ENCODE measurements at regions not wholly inside any gene's neighbourhood (a gene's known extent, or its start where the extent isn't known, plus 50 kb on each side); places are given as distances from the start of the nearest gene placed in this dataset.

GRCh38 chr3:152718810-152719209, 116.1 kb upstream of the P2RY1 start (continued):
- TF ChIP-seq EZH2phosphoT487 (IDR thresholded peaks at IDR 0.05; ENCODE audit: borderline replicate concordance) (no peak), SIN3A (IDR thresholded peaks at IDR 0.05; ENCODE audit: low read depth) (no peak)

GRCh38 chr3:152719264-152719663, 115.7 kb upstream of the P2RY1 start:
- BruUV-seq (replicated peaks), result no TSS peak
- no peaks in the 10 kb centered on the region for H3K27me3 ChIP-seq (ENCODE audit: insufficient read depth, low read length)
- RAD21 ChIA-PET (ENCODE audit: low non-redundant PET in 1 of 2, low total read pairs in 2 of 2, uncharacterized antibody in 2 of 2, unreplicated experiment in 2 of 2), result no interaction called here
- CTCF ChIA-PET, result no interaction called here
- no peaks in the 10 kb centered on the region for H3K36me3 ChIP-seq (ENCODE audit: control insufficient read depth in 1 of 2, insufficient read depth in 2 of 2, low read length in 2 of 2)
- POLR2A ChIA-PET, result no interaction called here
- no peaks in the 10 kb centered on the region for H3K79me2 ChIP-seq (ENCODE audit: insufficient read depth, low read length)
- H3K9me3 ChIP-seq (ENCODE audit: control insufficient read depth in 1 of 2, insufficient read depth in 1 of 2, low read depth in 1 of 2, low read length in 2 of 2), result no peaks in the 10 kb centered on the region
- intact Hi-C loops (cut with micrococcal nuclease), result no loop called here
- no peaks in the 10 kb centered on the region for H3K9me2 ChIP-seq (ENCODE audit: insufficient read depth)
- peak overlapping the region; percentile 0; the same call in 1 of the 2 replicates for H3K4me2 ChIP-seq (ENCODE audit: low read length)
- peaks cover 0 to 8% of the 10 kb centered on the region in 2 experiments; a peak in 2 of 4 replicates for H3K4me1 ChIP-seq (ENCODE audit: control insufficient read depth in 1 of 2, insufficient read depth in 2 of 2, low read length in 2 of 2)
- no peak overlapping the region for H2AFZ ChIP-seq (ENCODE audit: low read depth, low read length, poor library complexity, severe bottlenecking)
- H3K9ac ChIP-seq (ENCODE audit: low read length), result no peak overlapping the region
- no peaks in the 10 kb centered on the region for H4K20me1 ChIP-seq (ENCODE audit: insufficient read depth)
- ATAC-seq, result peak; percentile 38; the same call in 1 of the 2 replicates
- no peak for DNase-seq (ENCODE audit: low read depth, low spot score)
- H3K27ac ChIP-seq (ENCODE audit: low read depth, low read length), result no peak overlapping the region
- no peak overlapping the region for H3K4me3 ChIP-seq (replicated peaks in 1 of 2; ENCODE audit: low read depth in 1 of 2, low read length in 2 of 2)
- TF ChIP-seq SP1 (IDR thresholded peaks at IDR 0.05; ENCODE audit: low read depth), result no peak
- TF ChIP-seq POLR2A (IDR thresholded peaks at IDR 0.05; ENCODE audit: borderline replicate concordance, extremely low read depth, insufficient read depth, insufficient read length), result no peak
- no peak for TF ChIP-seq REST (IDR thresholded peaks at IDR 0.05; ENCODE audit: low read depth)
- no peak for TF ChIP-seq RAD21 (IDR thresholded peaks at IDR 0.05; ENCODE audit: low read depth)
- TF ChIP-seq YY1 (IDR thresholded peaks at IDR 0.05; ENCODE audit: extremely low read depth, insufficient replicate concordance, low read depth, low read length), result no peak
- TF ChIP-seq EGR1 (IDR thresholded peaks at IDR 0.05; ENCODE audit: low read depth), result no peak
- no peak for TF ChIP-seq ZFX (IDR thresholded peaks at IDR 0.05)
- peak; percentile 47; the same call in 1 of the 2 replicates for TF ChIP-seq CBX3 (IDR thresholded peaks at IDR 0.05; ENCODE audit: low read depth)
- peak; percentile 71 for TF ChIP-seq CEBPB (IDR thresholded peaks at IDR 0.05; ENCODE audit: low read depth)
- TF ChIP-seq TCF7L2 (IDR thresholded peaks at IDR 0.05; ENCODE audit: borderline replicate concordance, extremely low read depth, insufficient read depth, insufficient read length), result no peak
- no peak for TF ChIP-seq CTCF (IDR thresholded peaks at IDR 0.05 in 2 of 3, conservative IDR thresholded peaks at IDR 0.05 in 1 of 3; ENCODE audit: borderline replicate concordance in 1 of 3, insufficient read depth in 1 of 3, low read depth in 2 of 3, low read length in 2 of 3)
- peak; percentile 34; the same call in 1 of the 2 replicates for TF ChIP-seq ATF3 (IDR thresholded peaks at IDR 0.05)
- no peak for TF ChIP-seq SIN3A (IDR thresholded peaks at IDR 0.05; ENCODE audit: low read depth)
- TF ChIP-seq JUND (IDR thresholded peaks at IDR 0.05), result peak; percentile 55
- no peak for TF ChIP-seq POLR2AphosphoS5 (IDR thresholded peaks at IDR 0.05; ENCODE audit: low read depth, low read length)
- no peak for TF ChIP-seq EZH2phosphoT487 (IDR thresholded peaks at IDR 0.05; ENCODE audit: borderline replicate concordance)
- TF ChIP-seq FOSL1 (IDR thresholded peaks at IDR 0.05; ENCODE audit: low read depth), result peak; percentile 65
- no peak for TF ChIP-seq EZH2 (IDR thresholded peaks at IDR 0.05)
- no peak for TF ChIP-seq ELF1 (IDR thresholded peaks at IDR 0.05; ENCODE audit: borderline replicate concordance, low read depth)
- TF ChIP-seq SRF (IDR thresholded peaks at IDR 0.05; ENCODE audit: low read depth), result no peak
- TF ChIP-seq ZNF274 (IDR thresholded peaks at IDR 0.05; ENCODE audit: low read depth, low read length), result no peak
